Upper lobe of left lung (tissue), 4 donors: ENCODE measurements at regions not wholly inside any gene's neighbourhood (a gene's known extent, or its start where the extent isn't known, plus 50 kb on each side); places are given as distances from the start of the nearest gene placed in this dataset.

ENCODE experiments used
- CTCF ChIP-seq, 6 experiments: fragments of 450-650 bp in 4 of 6; fragments of 200-600 bp in 2 of 6; sonication (generic) in 2 of 6; IDR thresholded peaks; one replicate each; pipeline ENCODE4 v1.5.1; 2016 to 2019; ENCODE audit warnings: antibody characterized with exemption in 6 of 6
- POLR2AphosphoS5 ChIP-seq, 2 donors: sonication (generic); formaldehyde crosslinking; IDR thresholded peaks; one replicate each; pipeline ENCODE4 v1.5.1; 2017; ENCODE audit warnings: antibody characterized with exemption in 2 of 2

DNA sequence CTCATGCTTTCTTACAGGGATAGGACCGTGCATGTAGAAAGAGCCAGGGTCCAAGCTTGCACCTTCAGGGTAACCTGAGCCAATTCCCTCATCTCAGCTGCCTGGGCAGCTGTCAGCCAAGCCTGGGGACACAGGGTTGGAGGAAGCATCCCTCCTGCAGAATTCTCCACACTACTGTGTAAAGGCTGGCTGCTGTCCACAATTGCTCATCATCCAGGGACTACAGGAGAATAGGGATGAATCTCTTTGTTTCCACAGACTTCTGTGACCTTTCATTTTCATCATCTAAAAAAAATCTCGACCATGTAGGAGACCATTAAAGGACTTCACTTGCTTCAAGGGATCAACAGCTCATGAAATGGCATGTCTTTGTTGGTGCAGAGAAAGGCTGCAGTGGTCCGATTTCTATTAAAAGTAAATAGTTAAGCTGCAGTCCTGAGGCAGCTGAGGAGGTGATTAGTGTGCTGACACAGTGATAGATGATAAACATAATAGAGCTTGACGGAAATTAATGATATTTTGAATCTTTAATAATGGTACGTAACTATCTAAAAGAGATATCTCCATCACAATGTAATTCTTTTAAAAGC, 74.4 kb upstream of the COPS8 start:
- TF ChIP-seq CTCF (IDR thresholded peaks at IDR 0.05): no peak
- no peak for TF ChIP-seq POLR2AphosphoS5 (IDR thresholded peaks at IDR 0.05)
